ENCODE measurements at regions not wholly inside any gene's neighbourhood (a gene's known extent, or its start where the extent isn't known, plus 50 kb on each side); places are given as distances from the start of the nearest gene placed in this dataset.

GRCh38 chr2:217623281-217623912, 379.4 kb downstream of the TNS1 start:
- Mint-ChIP-seq H3K27me3 (ENCODE audit: low read depth in 3 of 3) (peaks cover 4 to 14% (median 13%) of the 10 kb centered on the region in 3 donors), H3K4me3 (no peak overlapping the region), H3K9me3 (peaks cover 0 to 5% (median 0%) of the 10 kb centered on the region in 7 donors), H3K27ac (no peak overlapping the region), H3K4me1 (no peaks in the 10 kb centered on the region), H3K36me3 (no peaks in the 10 kb centered on the region)
- TF ChIP-seq, protein P1, sequence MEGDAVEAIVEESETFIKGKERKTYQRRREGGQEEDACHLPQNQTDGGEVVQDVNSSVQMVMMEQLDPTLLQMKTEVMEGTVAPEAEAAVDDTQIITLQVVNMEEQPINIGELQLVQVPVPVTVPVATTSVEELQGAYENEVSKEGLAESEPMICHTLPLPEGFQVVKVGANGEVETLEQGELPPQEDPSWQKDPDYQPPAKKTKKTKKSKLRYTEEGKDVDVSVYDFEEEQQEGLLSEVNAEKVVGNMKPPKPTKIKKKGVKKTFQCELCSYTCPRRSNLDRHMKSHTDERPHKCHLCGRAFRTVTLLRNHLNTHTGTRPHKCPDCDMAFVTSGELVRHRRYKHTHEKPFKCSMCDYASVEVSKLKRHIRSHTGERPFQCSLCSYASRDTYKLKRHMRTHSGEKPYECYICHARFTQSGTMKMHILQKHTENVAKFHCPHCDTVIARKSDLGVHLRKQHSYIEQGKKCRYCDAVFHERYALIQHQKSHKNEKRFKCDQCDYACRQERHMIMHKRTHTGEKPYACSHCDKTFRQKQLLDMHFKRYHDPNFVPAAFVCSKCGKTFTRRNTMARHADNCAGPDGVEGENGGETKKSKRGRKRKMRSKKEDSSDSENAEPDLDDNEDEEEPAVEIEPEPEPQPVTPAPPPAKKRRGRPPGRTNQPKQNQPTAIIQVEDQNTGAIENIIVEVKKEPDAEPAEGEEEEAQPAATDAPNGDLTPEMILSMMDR (IDR thresholded peaks at IDR 0.05), result no peak
- Histone ChIP-seq H3K4me2 (replicated peaks; ENCODE audit: extremely low read depth, low read length, poor library complexity, severe bottlenecking) (no peak overlapping the region), H3K79me2 (ENCODE audit: insufficient read depth, low read length) (no peaks in the 10 kb centered on the region), H2AFZ (ENCODE audit: insufficient read depth, low read depth, low read length, poor library complexity, severe bottlenecking) (no peak overlapping the region), H3K27me3 (ENCODE audit: control insufficient read depth in 2 of 2, insufficient read depth in 2 of 2, low read length in 2 of 2) (no peaks in the 10 kb centered on the region), H3K27ac (ENCODE audit: low read depth in 1 of 2, low read length in 2 of 2) (no peak overlapping the region), H3K4me1 (ENCODE audit: control insufficient read depth in 1 of 2, insufficient read depth in 2 of 2, low read length in 2 of 2) (no peaks in the 10 kb centered on the region), H3K36me3 (replicated peaks in 1 of 2; ENCODE audit: control insufficient read depth in 1 of 2, insufficient read depth in 2 of 2, low read length in 2 of 2) (no peaks in the 10 kb centered on the region), H3K4me3 (replicated peaks in 1 of 3; ENCODE audit: low read depth in 2 of 3, low read length in 3 of 3) (no peak overlapping the region), H3K9ac (ENCODE audit: insufficient read depth, low read length, poor library complexity, severe bottlenecking) (no peak overlapping the region), H3K9me3 (replicated peaks in 1 of 2; ENCODE audit: control insufficient read depth in 1 of 2, insufficient read depth in 1 of 2, low read length in 2 of 2) (no peaks in the 10 kb centered on the region), H4K20me1 (ENCODE audit: insufficient read depth, low read length) (no peaks in the 10 kb centered on the region)
- 100% methylated on average over 2 of the region's 2 CpGs for WGBS (ENCODE audit: insufficient coverage)
- DNase-seq, result no peak
- intact Hi-C loops (cut with micrococcal nuclease), result no loop called here

GRCh38 chr2:217622205-217623060, 380.4 kb downstream of the TNS1 start:
- H3K4me3 ChIP-seq (replicated peaks in 1 of 3; ENCODE audit: low read depth in 2 of 3, low read length in 3 of 3), result no peak overlapping the region
- no peaks in the 10 kb centered on the region for H3K9me3 ChIP-seq (replicated peaks in 1 of 2; ENCODE audit: control insufficient read depth in 1 of 2, insufficient read depth in 1 of 2, low read length in 2 of 2)
- Mint-ChIP-seq H3K27me3 (ENCODE audit: low read depth in 3 of 3) (peaks cover 4 to 15% (median 14%) of the 10 kb centered on the region in 3 donors), H3K27ac (no peak overlapping the region), H3K4me1 (no peaks in the 10 kb centered on the region), H3K9me3 (peaks cover 0 to 3% (median 0%) of the 10 kb centered on the region in 7 donors), H3K36me3 (no peaks in the 10 kb centered on the region), H3K4me3 (no peak overlapping the region)
- WGBS (ENCODE audit: insufficient coverage), result 83% methylated on average over 4 of the region's 9 CpGs
- intact Hi-C loops (cut with micrococcal nuclease), result no loop called here
- H3K9ac ChIP-seq (ENCODE audit: insufficient read depth, low read length, poor library complexity, severe bottlenecking), result no peak overlapping the region
- no peaks in the 10 kb centered on the region for H3K27me3 ChIP-seq (ENCODE audit: control insufficient read depth in 2 of 2, insufficient read depth in 2 of 2, low read length in 2 of 2)
- no peaks in the 10 kb centered on the region for H4K20me1 ChIP-seq (ENCODE audit: insufficient read depth, low read length)
- no peak overlapping the region for H2AFZ ChIP-seq (ENCODE audit: insufficient read depth, low read depth, low read length, poor library complexity, severe bottlenecking)
- H3K4me2 ChIP-seq (replicated peaks; ENCODE audit: extremely low read depth, low read length, poor library complexity, severe bottlenecking), result no peak overlapping the region
- H3K4me1 ChIP-seq (ENCODE audit: control insufficient read depth in 1 of 2, insufficient read depth in 2 of 2, low read length in 2 of 2), result no peaks in the 10 kb centered on the region
- DNase-seq, result no peak
- no peak overlapping the region for H3K27ac ChIP-seq (ENCODE audit: low read depth in 1 of 2, low read length in 2 of 2)
- TF ChIP-seq, protein P1 (IDR thresholded peaks at IDR 0.05), result no peak
- H3K36me3 ChIP-seq (replicated peaks in 1 of 2; ENCODE audit: control insufficient read depth in 1 of 2, insufficient read depth in 2 of 2, low read length in 2 of 2), result no peaks in the 10 kb centered on the region
- H3K79me2 ChIP-seq (ENCODE audit: insufficient read depth, low read length), result no peaks in the 10 kb centered on the region

All from CD14-positive monocyte (primary cell).